Cardiac muscle cell (in vitro differentiated cells and primary cell): ENCODE measurements at regions not wholly inside any gene's neighbourhood (a gene's known extent, or its start where the extent isn't known, plus 50 kb on each side); places are given as distances from the start of the nearest gene placed in this dataset.

Experiments
- DNase-seq, 2 donors: peaks; one replicate each; pipeline versions ENCODE4 v3.0.0 to v3.0.0-alpha.2; 2010 to 2017; ENCODE audit warnings: low read depth in 1 of 2, low spot score in 1 of 2
- H3K27ac ChIP-seq: fragments of 200-600 bp; sonication (generic); 2 replicates; pipeline ENCODE4 v1.5.1; 2016
- H3K27me3 ChIP-seq: fragments of 200-600 bp; sonication (generic); 2 replicates; pipeline ENCODE4 v1.6.0; 2016; ENCODE audit warnings: control low read depth
- H3K36me3 ChIP-seq: fragments of 200-600 bp; sonication (generic); 2 replicates; pipeline ENCODE4 v1.5.1; 2016; ENCODE audit warnings: control low read depth
- H3K4me1 ChIP-seq: fragments of 200-600 bp; sonication (generic); 2 replicates; pipeline ENCODE4 v1.8.1; 2017; ENCODE audit warnings: low read depth, mild to moderate bottlenecking, mixed run types
- H3K4me3 ChIP-seq: fragments of 200-600 bp; sonication (generic); 2 replicates; pipeline ENCODE4 v1.5.1; 2016; ENCODE audit warnings: mild to moderate bottlenecking
- H3K9me3 ChIP-seq: fragments of 200-600 bp; sonication (generic); 2 replicates; pipeline ENCODE4 v1.5.1; 2017; ENCODE audit warnings: low read depth, mild to moderate bottlenecking, control low read depth
- CTCF ChIP-seq: IDR thresholded peaks from 2 replicates; pipeline ENCODE4 v1.5.1; 2012; ENCODE audit warnings: low read depth, mild to moderate bottlenecking, low read length

GRCh38 chr14:82449926-82450468 lies 916.3 kb upstream of the SEL1L start:
- DNase-seq, result no peak
- Histone ChIP-seq H3K36me3 (no peaks in the 10 kb centered on the region), H3K9me3 (no peaks in the 10 kb centered on the region), H3K4me1 (no peaks in the 10 kb centered on the region), H3K27me3 (no peaks in the 10 kb centered on the region), H3K27ac (no peak overlapping the region), H3K4me3 (no peak overlapping the region)
- TF ChIP-seq CTCF, result no peak

GRCh38 chr14:82451675-82452074 lies 918.0 kb upstream of the SEL1L start:
- Histone ChIP-seq H3K4me3 (no peak overlapping the region), H3K9me3 (no peaks in the 10 kb centered on the region), H3K27ac (no peak overlapping the region), H3K27me3 (no peaks in the 10 kb centered on the region), H3K36me3 (no peaks in the 10 kb centered on the region), H3K4me1 (no peaks in the 10 kb centered on the region)
- no peak for TF ChIP-seq CTCF
- no peak for DNase-seq

DNA sequence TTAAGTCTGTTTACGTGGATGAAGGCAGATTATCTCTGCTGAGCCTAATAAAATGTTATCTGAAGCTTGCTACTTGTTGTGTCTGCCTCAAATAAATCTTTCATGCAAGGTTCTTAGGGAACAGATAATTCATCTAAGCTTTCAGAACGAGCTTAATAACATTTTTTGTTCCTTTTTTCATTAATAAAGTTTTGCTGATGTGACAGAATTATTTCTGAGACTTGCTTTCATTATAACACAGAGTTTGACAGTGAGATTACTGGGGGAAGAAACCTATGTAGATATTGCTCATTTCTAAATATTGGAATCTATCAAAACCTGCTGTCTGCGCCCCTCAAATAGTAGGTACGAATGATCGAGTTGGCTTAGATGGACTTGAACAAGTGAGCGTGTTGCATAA lies 948.7 kb upstream of the SEL1L start:
- no peak overlapping the region for H3K4me3 ChIP-seq
- H3K4me1 ChIP-seq, result no peaks in the 10 kb centered on the region
- DNase-seq, result no peak
- H3K27ac ChIP-seq, result no peak overlapping the region
- no peaks in the 10 kb centered on the region for H3K9me3 ChIP-seq
- no peaks in the 10 kb centered on the region for H3K27me3 ChIP-seq
- no peak for TF ChIP-seq CTCF
- no peaks in the 10 kb centered on the region for H3K36me3 ChIP-seq

GRCh38 chr14:82488473-82488872 lies 954.8 kb upstream of the SEL1L start:
- Histone ChIP-seq H3K4me1 (no peaks in the 10 kb centered on the region), H3K36me3 (no peaks in the 10 kb centered on the region), H3K27me3 (no peaks in the 10 kb centered on the region), H3K4me3 (no peak overlapping the region), H3K27ac (no peak overlapping the region), H3K9me3 (no peaks in the 10 kb centered on the region)
- no peak for TF ChIP-seq CTCF
- no peak for DNase-seq

DNA sequence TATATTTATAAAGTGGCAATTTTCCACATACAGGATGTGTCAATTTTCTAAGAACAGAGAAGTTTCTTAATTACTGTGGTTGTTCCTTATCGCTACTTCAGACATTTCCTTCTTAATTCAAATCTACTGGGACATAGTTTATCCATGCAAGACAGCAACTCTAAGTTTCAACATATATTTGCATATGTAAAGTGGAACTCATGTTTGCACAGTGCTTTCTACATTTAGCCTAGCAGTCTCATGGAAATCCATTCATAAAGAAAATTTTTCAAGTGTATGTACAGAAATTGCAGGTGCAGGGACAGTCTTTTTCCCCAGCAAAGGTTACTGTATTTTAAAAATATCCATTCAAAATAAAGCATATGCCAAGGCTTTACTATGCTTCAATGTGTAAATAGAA lies 956.7 kb upstream of the SEL1L start:
- Histone ChIP-seq H3K36me3 (no peaks in the 10 kb centered on the region), H3K27ac (no peak overlapping the region), H3K27me3 (no peaks in the 10 kb centered on the region), H3K4me1 (no peaks in the 10 kb centered on the region), H3K4me3 (no peak overlapping the region), H3K9me3 (no peaks in the 10 kb centered on the region)
- no peak for TF ChIP-seq CTCF
- DNase-seq, result no peak

DNA sequence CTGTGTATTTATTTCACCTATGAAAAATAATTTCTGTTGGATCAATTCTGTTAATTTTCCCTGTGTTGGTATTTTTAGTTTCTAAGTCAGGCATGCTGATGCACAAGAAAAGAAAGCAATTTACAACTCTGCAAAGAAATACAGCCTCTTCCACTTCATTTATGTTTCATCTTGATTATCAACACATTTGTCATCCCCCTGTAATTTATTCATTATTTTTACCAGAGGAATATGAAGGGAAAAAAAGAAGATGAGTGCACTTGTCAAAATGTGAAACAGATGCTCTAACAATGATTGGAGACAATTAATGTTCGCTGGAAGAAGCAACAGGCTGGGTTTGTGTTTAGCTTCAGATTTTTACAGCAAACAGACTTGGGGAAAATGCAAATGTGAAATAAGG lies 958.5 kb upstream of the SEL1L start:
- H3K9me3 ChIP-seq, result no peaks in the 10 kb centered on the region
- H3K27me3 ChIP-seq, result no peaks in the 10 kb centered on the region
- no peak for TF ChIP-seq CTCF
- no peaks in the 10 kb centered on the region for H3K36me3 ChIP-seq
- no peak overlapping the region for H3K4me3 ChIP-seq
- DNase-seq, result no peak
- H3K27ac ChIP-seq, result no peak overlapping the region
- H3K4me1 ChIP-seq, result no peaks in the 10 kb centered on the region
